OCI-LY7 (cell line): ENCODE measurements at regions not wholly inside any gene's neighbourhood (a gene's known extent, or its start where the extent isn't known, plus 50 kb on each side); places are given as distances from the start of the nearest gene placed in this dataset.

Source experiments
- BruUV-seq: library from RNA; stranded (reverse); fragments of 400-500 nt; replicated peaks from 2 replicates; lab custom pipeline; 2021; lab: Mats Ljungman, UMichigan
- CTCF ChIA-PET: fragments of 300-600 bp; sonication (Branson Sonifier 250); formaldehyde crosslinking; loops from one replicate; lab custom pipeline; 2022; ENCODE audit warnings: antibody characterized with exemption; ENCODE audit not compliant: unreplicated experiment; lab: Charles Lee
- POLR2A ChIA-PET: fragments of 300-600 bp; sonication (Branson Sonifier 250); formaldehyde crosslinking; loops from one replicate; lab custom pipeline; 2022; ENCODE audit warnings: antibody characterized with exemption; lab: Charles Lee
- DNase-seq: peaks from one replicate; pipeline ENCODE4 v3.0.0-alpha.2; 2015; ENCODE audit warnings: low spot score
- H2AFZ ChIP-seq: fragments of 200-600 bp; sonication (generic), shearing (Covaris generic); 2 replicates; pipeline ENCODE4 v1.6.1; 2014; ENCODE audit warnings: mild to moderate bottlenecking, antibody characterized with exemption, low read length, moderate library complexity
- H3K27ac ChIP-seq: fragments of 200-600 bp; sonication (generic); 2 replicates; pipeline ENCODE4 v1.5.1; 2014; ENCODE audit warnings: mixed run types, low read depth, mild to moderate bottlenecking, moderate library complexity, low read length, inconsistent platforms; ENCODE audit not compliant: poor library complexity, severe bottlenecking
- H3K36me3 ChIP-seq: fragments of 200-600 bp; sonication (generic); 2 replicates; pipeline ENCODE4 v1.6.1; 2014; ENCODE audit warnings: mild to moderate bottlenecking, antibody characterized with exemption, low read length, moderate library complexity, mixed read lengths; ENCODE audit not compliant: insufficient read depth
- H3K4me1 ChIP-seq: fragments of 200-600 bp; sonication (generic); 2 replicates; pipeline ENCODE4 v1.5.1; 2014; ENCODE audit warnings: mild to moderate bottlenecking, low read length; ENCODE audit not compliant: insufficient read depth, poor library complexity, severe bottlenecking
- H3K4me2 ChIP-seq: fragments of 200-600 bp; sonication (generic); 2 replicates; pipeline ENCODE4 v1.6.1; 2014; ENCODE audit warnings: mild to moderate bottlenecking, low read length
- H3K4me3 ChIP-seq: fragments of 200-600 bp; sonication (generic); 2 replicates; pipeline ENCODE4 v1.5.1; 2014; ENCODE audit warnings: mild to moderate bottlenecking, low read depth, low read length; ENCODE audit not compliant: poor library complexity, severe bottlenecking
- H3K79me2 ChIP-seq: fragments of 200-600 bp; sonication (generic); 2 replicates; pipeline ENCODE4 v1.6.1; 2016; ENCODE audit warnings: low read depth, mild to moderate bottlenecking, low read length, moderate library complexity, mixed read lengths; ENCODE audit not compliant: insufficient read depth
- H3K9me2 ChIP-seq: fragments of 200-600 bp; sonication (generic); 2 replicates; pipeline ENCODE4 v1.6.1; 2016; ENCODE audit warnings: mild to moderate bottlenecking, low read length, mixed read lengths; ENCODE audit not compliant: insufficient read depth
- H3K9me3 ChIP-seq: fragments of 200-600 bp; sonication (generic); 2 replicates; pipeline ENCODE4 v1.6.1; 2014; ENCODE audit warnings: mild to moderate bottlenecking, mixed run types, low read length, mixed read lengths
- H4K20me1 ChIP-seq: fragments of 200-600 bp; sonication (generic); 2 replicates; pipeline ENCODE4 v1.6.1; 2014; ENCODE audit warnings: mild to moderate bottlenecking, antibody characterized with exemption, low read length, moderate library complexity, mixed read lengths; ENCODE audit not compliant: insufficient read depth
- CTCF ChIP-seq: fragments of 200-600 bp; sonication (generic); conservative IDR thresholded peaks from 2 replicates; pipeline ENCODE4 v1.5.1; 2014; ENCODE audit warnings: mild to moderate bottlenecking, antibody characterized with exemption, low read length, moderate library complexity, mixed read lengths
- EZH2phosphoT487 ChIP-seq: fragments of 200-600 bp; sonication (generic); IDR thresholded peaks from 2 replicates; pipeline ENCODE4 v1.6.1; 2018; ENCODE audit warnings: low read depth, borderline replicate concordance, mild to moderate bottlenecking, mixed run types, antibody characterized with exemption, low read length, moderate library complexity, mixed read lengths
- intact Hi-C: fragments of 100-400 bp; cut with micrococcal nuclease; formaldehyde crosslinking; loops from one replicate; pipeline ENCODE4 v1.10.0; 2022; ENCODE audit not compliant: unreplicated experiment

GRCh38 chr20:22412977-22413868 lies 171.1 kb downstream of the FOXA2 start:
- H4K20me1 ChIP-seq = no peaks in the 10 kb centered on the region
- POLR2A ChIA-PET = no interaction called here
- H3K9me2 ChIP-seq = no peaks in the 10 kb centered on the region
- H2AFZ ChIP-seq = no peak overlapping the region
- H3K4me1 ChIP-seq = no peaks in the 10 kb centered on the region
- no TSS peak for BruUV-seq
- intact Hi-C loops = no loop called here
- no peaks in the 10 kb centered on the region for H3K9me3 ChIP-seq
- H3K36me3 ChIP-seq = no peaks in the 10 kb centered on the region
- H3K27ac ChIP-seq = no peak overlapping the region
- H3K4me3 ChIP-seq = no peak overlapping the region
- TF ChIP-seq EZH2phosphoT487 = no peak
- H3K79me2 ChIP-seq = no peaks in the 10 kb centered on the region
- no peak overlapping the region for H3K4me2 ChIP-seq
- CTCF ChIA-PET = no interaction called here
- DNase-seq = no peak

GRCh38 chr20:22411627-22412450 lies 172.5 kb downstream of the FOXA2 start:
- no peaks in the 10 kb centered on the region for H3K79me2 ChIP-seq
- no peaks in the 10 kb centered on the region for H3K9me2 ChIP-seq
- ChIA-PET CTCF (no interaction called here), POLR2A (no interaction called here)
- no peak overlapping the region for H3K27ac ChIP-seq
- no peak overlapping the region for H3K4me3 ChIP-seq
- no peak overlapping the region for H2AFZ ChIP-seq
- TF ChIP-seq CTCF (no peak), EZH2phosphoT487 (no peak)
- no peaks in the 10 kb centered on the region for H4K20me1 ChIP-seq
- no peaks in the 10 kb centered on the region for H3K36me3 ChIP-seq
- no TSS peak for BruUV-seq
- intact Hi-C loops = no loop called here
- H3K4me2 ChIP-seq = no peak overlapping the region
- H3K9me3 ChIP-seq = no peaks in the 10 kb centered on the region
- DNase-seq = no peak
- no peaks in the 10 kb centered on the region for H3K4me1 ChIP-seq

GRCh38 chr20:22411286-22411626 lies 173.1 kb downstream of the FOXA2 start:
- Histone ChIP-seq H3K4me2 (no peak overlapping the region), H3K4me3 (no peak overlapping the region), H3K36me3 (no peaks in the 10 kb centered on the region), H3K4me1 (no peaks in the 10 kb centered on the region), H3K9me2 (no peaks in the 10 kb centered on the region), H3K79me2 (no peaks in the 10 kb centered on the region), H2AFZ (no peak overlapping the region), H4K20me1 (no peaks in the 10 kb centered on the region), H3K27ac (no peak overlapping the region), H3K9me3 (no peaks in the 10 kb centered on the region)
- ChIA-PET POLR2A (no interaction called here), CTCF (no interaction called here)
- DNase-seq = no peak
- TF ChIP-seq EZH2phosphoT487 = no peak
- no peak for TF ChIP-seq CTCF
- BruUV-seq = no TSS peak
- intact Hi-C loops = no loop called here
